ENCODE measurements at regions not wholly inside any gene's neighbourhood (a gene's known extent, or its start where the extent isn't known, plus 50 kb on each side); places are given as distances from the start of the nearest gene placed in this dataset.

GRCh38 chr3:178370387-178370786 is 165.8 kb upstream of the KCNMB2 start:
- H3K4me3 ChIP-seq (ENCODE audit: extremely low read depth in 1 of 4, insufficient read depth in 2 of 4, low read depth in 3 of 4, low read length in 4 of 4), result no peak overlapping the region
- TF ChIP-seq SP4 (IDR thresholded peaks at IDR 0.05; ENCODE audit: low read length) (no peak), ATF2 (IDR thresholded peaks at IDR 0.05; ENCODE audit: low read length) (no peak), FOSL1 (IDR thresholded peaks at IDR 0.05; ENCODE audit: insufficient read depth, low read depth, low read length) (no peak), BCL11A (IDR thresholded peaks at IDR 0.05; ENCODE audit: low read depth in 2 of 2, low read length in 2 of 2) (no peak)
- no peak overlapping the region for H4K5ac ChIP-seq (ENCODE audit: insufficient read length, low read depth, low read length)
- DNase-seq (ENCODE audit: low read depth in 1 of 2, low spot score in 2 of 2), result no peak
- H3K27ac ChIP-seq (ENCODE audit: low read depth, low read length), result no peak overlapping the region
- H3K23me2 ChIP-seq (ENCODE audit: low read depth, low read length), result no peaks in the 10 kb centered on the region
- H2BK12ac ChIP-seq (ENCODE audit: low read depth, low read length), result no peak overlapping the region
- H3K36me3 ChIP-seq (ENCODE audit: control insufficient read depth in 2 of 4, insufficient read depth in 4 of 4, low read length in 3 of 4), result no peaks in the 10 kb centered on the region
- H4K8ac ChIP-seq (ENCODE audit: extremely low read depth, insufficient read depth, low read length), result no peak overlapping the region
- ChIA-PET POLR2A (ENCODE audit: partially characterized antibody) (no interaction called here), CTCF (ENCODE audit: partially characterized antibody) (interaction anchor here (2.4 kb wide), 1 partner anchor 15 kb away, joined by 11 read pairs; no protein-coding TSS in a partner anchor)
- no peaks in the 10 kb centered on the region for H3K4me1 ChIP-seq (replicated peaks in 1 of 4; ENCODE audit: control insufficient read depth in 3 of 4, insufficient read depth in 4 of 4, low read length in 3 of 4)
- no peak overlapping the region for H4K91ac ChIP-seq (replicated peaks; ENCODE audit: insufficient read length, low read length)
- no peak overlapping the region for H2BK120ac ChIP-seq (replicated peaks; ENCODE audit: low read depth, low read length)
- H3K56ac ChIP-seq (replicated peaks; ENCODE audit: insufficient read length, low read depth, low read length), result no peak overlapping the region
- H2BK5ac ChIP-seq (ENCODE audit: low read depth, low read length), result no peak overlapping the region
- no peak for FAIRE-seq
- H2BK15ac ChIP-seq (ENCODE audit: low read length), result no peak overlapping the region
- no peak overlapping the region for H3K4me2 ChIP-seq (ENCODE audit: insufficient read depth in 1 of 2, low read depth in 2 of 2, low read length in 2 of 2)
- H4K20me1 ChIP-seq (replicated peaks in 1 of 2; ENCODE audit: control insufficient read depth in 1 of 2, insufficient read depth in 2 of 2, low read length in 2 of 2), result no peaks in the 10 kb centered on the region
- no peaks in the 10 kb centered on the region for H3K79me2 ChIP-seq (ENCODE audit: control insufficient read depth in 1 of 2, insufficient read depth in 2 of 2, low read length in 2 of 2)
- no peaks in the 10 kb centered on the region for H3K79me1 ChIP-seq (ENCODE audit: low read depth, low read length)
- H3K4ac ChIP-seq (replicated peaks; ENCODE audit: insufficient read length, low read depth, low read length), result no peak overlapping the region
- no peak overlapping the region for H3K23ac ChIP-seq (ENCODE audit: insufficient read length)
- no peak overlapping the region for H3K18ac ChIP-seq (ENCODE audit: extremely low read depth, low read length)
- WGBS, 2 experiments (ENCODE audit: extremely low coverage in 1 of 2, insufficient coverage in 1 of 2, insufficient read length in 1 of 2, insufficient replicate concordance in 2 of 2, low coverage in 1 of 2, low lambda C conversion rate in 2 of 2, missing lambda C conversion rate in 1 of 2), result 90% methylated on average over 5 of the region's 5 CpGs; no CpG with 5 or more reads in 1 of the 2 experiments
- H3K9me3 ChIP-seq (ENCODE audit: insufficient read depth in 2 of 2, low read depth in 1 of 2, low read length in 1 of 2), result no peaks in the 10 kb centered on the region
- no peak overlapping the region for H3K9ac ChIP-seq (replicated peaks in 1 of 4; ENCODE audit: extremely low read depth in 1 of 4, low read depth in 3 of 4, low read length in 3 of 4)
- H3K14ac ChIP-seq (ENCODE audit: insufficient read length), result no peak overlapping the region
- H3K27me3 ChIP-seq (replicated peaks in 1 of 4; ENCODE audit: control insufficient read depth in 3 of 4, extremely low read depth in 1 of 4, insufficient read depth in 3 of 4, low read length in 3 of 4), result no peaks in the 10 kb centered on the region
- no peak overlapping the region for H2AK5ac ChIP-seq (ENCODE audit: low read depth, low read length)
- no peak overlapping the region for H2AFZ ChIP-seq (ENCODE audit: low read length)
- H2BK20ac ChIP-seq (ENCODE audit: low read length), result no peak overlapping the region
